Immature natural killer cell (primary cell): ENCODE measurements at regions not wholly inside any gene's neighbourhood (a gene's known extent, or its start where the extent isn't known, plus 50 kb on each side); places are given as distances from the start of the nearest gene placed in this dataset.

Source experiments
- DNase-seq, 3 donors: peaks; one replicate each; pipeline ENCODE4 v3.0.0; 2022; ENCODE audit warnings: mixed read lengths in 1 of 3
- H3K27ac Mint-ChIP-seq, 6 donors: one replicate each; pipeline ENCODE4 v1.8.0; 2020; ENCODE audit warnings: mixed read lengths in 6 of 6, mild to moderate bottlenecking in 5 of 6, inconsistent platforms in 4 of 6, moderate library complexity in 3 of 6
- H3K27me3 Mint-ChIP-seq, 3 donors: one replicate each; pipeline ENCODE4 v1.8.0; 2020 to 2021; ENCODE audit warnings: low read depth in 3 of 3, mild to moderate bottlenecking in 3 of 3, mixed read lengths in 3 of 3, moderate library complexity in 3 of 3, inconsistent platforms in 1 of 3
- H3K36me3 Mint-ChIP-seq, 3 donors: one replicate each; pipeline ENCODE4 v1.8.0; 2020; ENCODE audit warnings: mixed read lengths in 3 of 3, inconsistent platforms in 2 of 3, mild to moderate bottlenecking in 2 of 3
- H3K4me1 Mint-ChIP-seq, 2 donors: one replicate each; pipeline ENCODE4 v1.8.0; 2020; ENCODE audit warnings: inconsistent platforms in 2 of 2, mild to moderate bottlenecking in 2 of 2, mixed read lengths in 2 of 2, moderate library complexity in 1 of 2
- H3K4me3 Mint-ChIP-seq, 5 donors: one replicate each; pipeline ENCODE4 v1.8.0; 2020; ENCODE audit warnings: mild to moderate bottlenecking in 5 of 5, mixed read lengths in 5 of 5, inconsistent platforms in 3 of 5, moderate library complexity in 3 of 5
- H3K9me3 Mint-ChIP-seq, 6 donors: one replicate each; pipeline ENCODE4 v1.8.0; 2020; ENCODE audit warnings: mild to moderate bottlenecking in 6 of 6, mixed read lengths in 6 of 6, inconsistent platforms in 4 of 6, moderate library complexity in 3 of 6

DNA sequence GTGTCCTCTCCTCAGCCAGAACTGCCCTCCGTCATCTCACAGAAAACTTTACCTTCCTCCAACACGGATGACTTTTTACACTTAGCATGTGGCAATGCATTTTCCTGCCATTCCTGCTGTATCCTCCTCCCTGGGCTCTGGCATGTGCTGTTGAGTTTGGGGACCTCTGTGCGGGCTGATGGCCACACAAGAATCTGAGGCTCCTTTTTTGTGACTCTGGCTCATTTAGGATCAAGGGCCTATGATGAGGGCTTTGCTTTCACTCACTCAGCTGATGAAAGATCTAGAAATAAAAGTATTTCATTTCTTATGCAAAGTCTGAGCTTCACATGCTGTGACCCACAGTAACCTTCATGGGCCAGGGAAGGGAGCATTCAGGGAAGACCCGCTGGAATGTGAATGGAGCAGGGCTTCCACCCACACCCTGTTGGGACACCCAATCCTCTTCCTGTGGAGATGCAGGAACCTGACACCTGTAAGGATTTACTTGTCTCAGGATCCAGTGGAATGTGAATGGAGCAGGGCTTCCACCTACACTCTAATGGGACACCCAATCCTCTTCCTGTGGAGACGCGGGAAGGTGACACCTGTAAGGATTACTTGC, 500.3 kb upstream of the MKI67 start:
- Mint-ChIP-seq H3K9me3 (no peaks in the 10 kb centered on the region), H3K4me1 (no peaks in the 10 kb centered on the region), H3K27me3 (peaks cover 6 to 11% (median 6%) of the 10 kb centered on the region in 3 donors), H3K4me3 (no peak overlapping the region), H3K27ac (no peak overlapping the region), H3K36me3 (no peaks in the 10 kb centered on the region)
- DNase-seq, result no peak

DNA sequence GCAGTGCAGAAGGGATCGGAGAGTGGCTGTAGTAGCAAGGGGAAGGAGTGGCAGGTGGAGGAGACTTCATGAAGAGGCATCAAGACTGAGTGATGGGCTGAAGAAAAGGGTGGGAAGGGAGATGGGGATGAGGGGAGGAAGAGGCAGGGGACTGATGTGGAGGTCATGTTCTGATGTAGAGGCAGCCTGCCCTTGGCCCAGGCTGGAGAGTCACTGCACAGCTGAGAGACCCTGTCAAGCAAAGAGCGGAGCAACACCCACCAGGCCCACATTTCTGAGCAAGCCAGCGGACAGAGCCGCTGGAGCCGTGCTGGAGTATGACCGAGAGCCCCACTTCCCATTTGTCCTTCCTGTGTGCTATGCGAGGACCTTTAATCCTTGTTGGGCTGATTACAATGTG, 501.6 kb upstream of the MKI67 start:
- Mint-ChIP-seq H3K27ac (no peak overlapping the region), H3K36me3 (no peaks in the 10 kb centered on the region)

DNA sequence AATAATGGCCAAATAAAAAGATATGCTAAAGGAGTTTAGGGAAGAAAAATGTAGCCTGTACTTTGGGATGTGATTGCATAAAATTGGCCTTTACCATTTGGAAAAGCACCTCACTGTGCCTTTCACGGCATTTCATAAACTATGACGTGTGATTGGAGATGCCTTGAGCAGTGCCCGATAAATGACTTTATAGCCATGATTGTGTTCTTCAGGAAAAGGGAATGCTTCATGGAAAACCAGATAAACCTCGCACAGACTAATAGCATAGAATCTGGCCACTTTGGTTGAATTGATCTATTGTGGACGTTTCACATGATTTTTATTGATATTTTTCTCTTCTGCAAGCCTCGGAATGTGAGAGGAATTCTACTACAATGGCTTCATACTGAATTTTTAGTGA, 502.0 kb upstream of the MKI67 start:
- Mint-ChIP-seq H3K9me3 (no peaks in the 10 kb centered on the region), H3K27ac (no peak overlapping the region), H3K4me3 (no peak overlapping the region), H3K27me3 (peaks cover 4 to 6% (median 6%) of the 10 kb centered on the region in 3 donors), H3K4me1 (no peaks in the 10 kb centered on the region), H3K36me3 (no peaks in the 10 kb centered on the region)
- DNase-seq, result no peak

More for the DNA sequence above, 501.6 kb upstream of the MKI67 start:
- Mint-ChIP-seq H3K4me3 (no peak overlapping the region), H3K9me3 (no peaks in the 10 kb centered on the region), H3K27me3 (peaks cover 4 to 6% (median 6%) of the 10 kb centered on the region in 3 donors), H3K4me1 (no peaks in the 10 kb centered on the region)
- DNase-seq, result no peak

DNA sequence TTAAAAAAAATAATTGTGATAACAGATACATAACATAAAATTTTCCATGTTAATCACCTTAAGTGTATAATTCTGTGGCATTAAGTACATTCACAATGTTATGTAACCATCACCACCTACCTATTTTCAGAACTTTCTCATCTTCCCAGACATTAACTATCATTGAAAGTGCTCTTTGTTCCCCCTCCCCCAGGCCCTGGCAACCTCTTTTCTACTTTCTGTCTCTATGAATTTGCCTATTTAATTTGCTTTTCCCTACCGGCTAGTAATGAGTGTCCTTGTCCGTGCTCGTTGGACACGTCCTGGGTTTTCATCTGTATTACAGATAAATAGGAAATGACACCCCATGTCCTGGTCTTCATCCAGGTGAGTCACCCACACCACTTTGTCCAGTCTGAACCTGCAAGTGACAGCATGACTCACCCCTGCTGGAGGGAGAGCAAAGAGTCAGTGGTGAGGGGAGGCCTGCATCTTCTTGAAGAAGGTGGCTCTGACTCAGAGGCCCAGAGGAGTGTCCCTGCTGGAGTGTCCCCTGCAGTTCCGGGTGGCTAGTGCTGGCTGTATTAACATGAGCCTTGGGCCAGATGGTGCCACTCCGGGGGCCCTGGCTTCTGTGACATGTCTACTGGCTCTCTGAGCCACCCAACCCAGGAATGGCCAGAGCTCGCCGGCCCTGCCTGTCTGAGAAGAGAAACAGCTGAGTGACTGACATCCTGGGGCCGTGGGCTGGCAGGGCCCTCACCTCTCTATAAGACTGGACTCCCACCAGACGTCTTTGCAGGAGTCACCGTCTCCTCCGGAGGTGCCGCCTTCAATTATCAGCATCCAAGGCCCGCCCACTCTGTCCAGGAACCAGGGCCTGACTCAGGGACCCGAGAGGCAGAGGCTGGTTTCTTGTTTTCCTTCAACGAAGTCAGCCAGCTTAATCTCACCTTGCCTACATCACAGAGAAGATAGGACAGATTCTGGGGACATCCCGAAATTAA, 503.2 kb upstream of the MKI67 start:
- no peaks in the 10 kb centered on the region for H3K36me3 Mint-ChIP-seq
- peaks cover 4 to 7% (median 6%) of the 10 kb centered on the region in 3 donors for H3K27me3 Mint-ChIP-seq
- H3K4me3 Mint-ChIP-seq, result no peak overlapping the region
- H3K4me1 Mint-ChIP-seq, result no peaks in the 10 kb centered on the region
- no peak for DNase-seq
- no peak overlapping the region for H3K27ac Mint-ChIP-seq
- no peaks in the 10 kb centered on the region for H3K9me3 Mint-ChIP-seq

DNA sequence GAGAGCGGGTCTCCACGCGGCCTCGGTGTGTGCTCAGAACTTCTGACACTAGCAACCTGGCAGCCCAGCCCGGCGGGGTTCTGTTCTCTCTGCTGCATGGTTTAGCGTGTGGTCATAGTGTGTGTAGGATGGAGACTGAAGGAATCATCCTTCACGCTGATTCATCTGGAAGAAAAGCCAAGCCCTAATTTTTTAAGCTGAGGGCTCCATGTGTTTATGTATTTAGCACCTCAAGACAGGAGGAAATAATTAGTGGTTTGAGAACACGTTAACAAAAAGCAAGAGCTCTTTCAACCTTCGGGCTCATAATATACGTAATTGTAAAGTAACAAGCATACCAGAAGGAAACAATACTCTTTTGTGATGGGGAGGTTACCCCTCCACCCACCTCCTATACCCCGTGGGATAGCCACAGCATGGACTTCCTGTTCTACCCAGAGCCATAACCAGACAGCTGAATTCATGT, 504.6 kb upstream of the MKI67 start:
- H3K36me3 Mint-ChIP-seq, result no peaks in the 10 kb centered on the region
- H3K27me3 Mint-ChIP-seq, result peaks cover 4 to 9% (median 7%) of the 10 kb centered on the region in 3 donors
- H3K4me1 Mint-ChIP-seq, result no peaks in the 10 kb centered on the region
- DNase-seq, result no peak
- no peak overlapping the region for H3K4me3 Mint-ChIP-seq
- no peaks in the 10 kb centered on the region for H3K9me3 Mint-ChIP-seq
- H3K27ac Mint-ChIP-seq, result no peak overlapping the region

DNA sequence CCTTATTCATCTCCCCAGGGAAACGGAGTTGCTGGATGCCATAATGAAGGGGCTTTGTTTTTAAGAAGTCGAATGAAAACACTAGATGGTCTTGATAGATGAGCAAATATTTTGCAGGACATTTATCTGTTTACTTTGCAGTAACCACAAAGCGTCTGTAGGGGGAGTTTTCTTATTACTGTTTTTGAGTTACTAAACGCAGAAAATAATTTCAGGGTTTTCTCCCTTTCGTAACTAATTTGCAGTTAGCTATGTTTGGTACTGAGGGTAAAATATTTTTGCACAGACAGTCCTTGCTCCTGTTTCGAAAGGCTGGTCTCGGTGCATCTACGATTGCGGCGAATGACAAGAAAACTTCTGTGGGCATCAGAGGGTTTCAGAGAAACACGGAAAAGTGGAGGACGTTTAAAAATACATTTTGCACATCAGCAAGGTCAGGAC, 505.6 kb upstream of the MKI67 start:
- Mint-ChIP-seq H3K27ac (no peak overlapping the region), H3K4me1 (no peaks in the 10 kb centered on the region), H3K36me3 (no peaks in the 10 kb centered on the region), H3K4me3 (no peak overlapping the region), H3K9me3 (no peaks in the 10 kb centered on the region), H3K27me3 (peaks cover 4 to 7% (median 5%) of the 10 kb centered on the region in 3 donors)
- no peak for DNase-seq

DNA sequence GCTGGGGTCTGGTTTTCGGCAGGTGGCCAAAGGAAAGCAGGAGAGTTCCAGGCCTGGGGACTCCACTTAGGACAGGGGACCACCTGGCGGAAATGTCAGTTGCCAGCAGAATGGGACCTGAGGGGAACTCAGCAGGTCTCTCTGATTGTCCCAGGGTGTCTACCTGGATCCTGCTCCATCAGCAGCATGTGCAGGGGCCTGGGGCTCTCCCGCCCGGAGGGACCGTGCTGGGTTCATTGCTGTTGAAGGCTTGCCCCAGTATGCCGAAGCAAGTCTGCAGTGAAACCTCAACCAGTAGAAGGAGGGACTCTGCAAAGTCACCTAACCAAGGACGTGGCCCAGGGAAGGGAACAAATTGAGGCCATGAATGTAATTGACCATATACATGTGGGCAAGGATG, 506.5 kb upstream of the MKI67 start:
- H3K36me3 Mint-ChIP-seq, result no peaks in the 10 kb centered on the region
- H3K4me3 Mint-ChIP-seq, result no peak overlapping the region
- no peak overlapping the region for H3K27ac Mint-ChIP-seq
- H3K9me3 Mint-ChIP-seq, result no peaks in the 10 kb centered on the region
- peaks cover 2 to 5% (median 4%) of the 10 kb centered on the region in 3 donors for H3K27me3 Mint-ChIP-seq
- DNase-seq, result no peak
- no peaks in the 10 kb centered on the region for H3K4me1 Mint-ChIP-seq

DNA sequence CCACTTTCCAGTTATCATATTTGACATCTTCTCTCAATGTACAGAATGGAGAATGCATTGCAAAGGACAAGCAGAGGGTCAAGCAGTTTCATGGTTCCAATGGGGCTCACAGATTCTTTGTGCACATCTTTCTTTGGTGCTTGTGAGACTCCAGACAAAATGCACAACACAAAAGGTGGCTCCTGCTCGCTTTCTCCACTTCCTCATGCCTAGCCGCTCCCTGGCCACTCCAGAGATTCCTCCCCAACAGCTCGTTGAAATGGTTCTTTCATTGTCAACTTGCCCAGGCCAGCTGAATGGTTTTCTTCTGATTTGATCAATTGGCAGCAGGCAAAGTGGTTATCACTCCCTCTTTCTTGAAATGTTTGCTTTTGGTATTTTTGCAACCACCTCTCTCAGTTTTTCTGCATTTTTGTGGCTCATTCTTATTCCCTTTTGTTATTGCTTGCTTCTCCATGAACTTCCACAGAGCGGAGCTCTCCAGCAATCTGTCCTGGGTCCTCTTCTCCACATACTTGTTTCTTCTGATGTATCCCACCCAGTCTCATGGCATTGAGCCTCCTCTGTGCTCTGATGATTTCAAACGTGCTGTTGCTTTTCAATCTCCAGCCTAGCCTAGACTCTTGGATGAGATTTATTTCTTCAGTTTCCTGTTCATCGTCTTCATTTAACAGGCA, 507.8 kb upstream of the MKI67 start:
- no peaks in the 10 kb centered on the region for H3K36me3 Mint-ChIP-seq
- H3K27ac Mint-ChIP-seq, result no peak overlapping the region
- peaks cover 2 to 4% (median 3%) of the 10 kb centered on the region in 3 donors for H3K27me3 Mint-ChIP-seq
- no peaks in the 10 kb centered on the region for H3K4me1 Mint-ChIP-seq
- H3K4me3 Mint-ChIP-seq, result no peak overlapping the region
- H3K9me3 Mint-ChIP-seq, result no peaks in the 10 kb centered on the region
- DNase-seq, result no peak

DNA sequence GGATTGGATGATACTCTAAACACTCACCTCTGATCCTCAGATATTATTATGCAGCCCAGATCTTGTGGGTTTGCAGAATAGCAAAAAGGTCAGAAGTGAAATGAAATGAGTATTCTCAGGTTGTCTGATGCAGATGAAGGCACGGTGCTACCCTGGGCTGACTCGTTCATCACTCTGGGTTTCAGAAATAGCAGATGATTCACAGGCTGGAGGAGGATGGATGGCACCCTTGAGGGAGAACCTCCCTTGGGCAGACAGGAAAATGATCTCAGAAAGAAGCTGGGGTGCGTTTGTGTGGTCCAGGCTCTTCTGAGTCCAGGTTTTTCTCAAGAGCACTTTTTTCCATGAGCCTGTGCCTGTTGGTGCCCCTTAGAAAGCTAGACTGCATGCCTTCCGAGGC, 515.8 kb upstream of the MKI67 start:
- Mint-ChIP-seq H3K9me3 (no peaks in the 10 kb centered on the region), H3K27me3 (peaks cover 5 to 7% (median 7%) of the 10 kb centered on the region in 3 donors), H3K36me3 (no peaks in the 10 kb centered on the region), H3K4me1 (no peaks in the 10 kb centered on the region), H3K27ac (no peak overlapping the region), H3K4me3 (no peak overlapping the region)
- DNase-seq, result no peak

DNA sequence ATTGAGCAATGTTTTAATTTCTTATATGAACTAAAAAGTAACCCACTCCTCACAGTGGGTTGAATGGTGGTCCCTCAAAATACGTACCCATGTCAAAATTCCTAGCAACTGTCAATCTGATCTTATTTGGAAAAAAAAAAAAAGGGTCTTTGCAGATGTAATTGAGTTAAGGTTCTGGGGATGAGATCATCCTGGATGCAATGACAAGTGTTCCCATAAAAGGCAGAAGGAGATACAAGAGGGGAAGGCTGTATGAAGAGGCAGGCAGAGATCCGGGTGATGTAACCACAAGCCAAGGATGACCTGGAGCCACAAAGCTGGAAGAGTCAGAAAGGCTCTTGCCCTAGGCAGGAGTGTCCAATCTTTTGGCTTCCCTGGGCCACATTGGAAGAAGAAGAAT, 516.3 kb upstream of the MKI67 start:
- Mint-ChIP-seq H3K9me3 (no peaks in the 10 kb centered on the region), H3K4me3 (no peak overlapping the region), H3K36me3 (no peaks in the 10 kb centered on the region), H3K27me3 (peaks cover 5 to 8% (median 7%) of the 10 kb centered on the region in 3 donors), H3K4me1 (no peaks in the 10 kb centered on the region), H3K27ac (no peak overlapping the region)
- DNase-seq, result no peak

DNA sequence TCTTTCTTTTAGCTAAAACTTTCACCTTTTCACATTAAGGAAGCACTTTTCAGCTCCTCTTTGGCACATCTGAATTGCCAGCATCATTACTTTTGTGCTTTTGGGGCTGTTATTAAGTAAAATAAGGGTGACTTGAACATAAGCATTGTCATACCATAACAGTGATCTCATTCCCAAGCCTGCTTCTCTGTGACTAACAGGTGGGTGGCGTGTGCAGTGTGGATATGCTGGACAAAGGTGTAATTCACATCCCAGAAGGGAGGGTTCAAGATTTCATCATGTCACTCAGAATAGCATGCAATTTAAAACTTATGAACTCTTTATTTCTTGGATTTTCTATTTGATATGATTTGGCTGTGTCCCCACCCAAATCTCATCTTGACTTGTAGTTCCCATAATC, 517.4 kb upstream of the MKI67 start:
- no peak overlapping the region for H3K4me3 Mint-ChIP-seq
- no peaks in the 10 kb centered on the region for H3K36me3 Mint-ChIP-seq
- H3K27ac Mint-ChIP-seq, result no peak overlapping the region
- H3K4me1 Mint-ChIP-seq, result no peaks in the 10 kb centered on the region
- H3K27me3 Mint-ChIP-seq, result peaks cover 5 to 9% (median 7%) of the 10 kb centered on the region in 3 donors
- no peaks in the 10 kb centered on the region for H3K9me3 Mint-ChIP-seq
- no peak for DNase-seq

DNA sequence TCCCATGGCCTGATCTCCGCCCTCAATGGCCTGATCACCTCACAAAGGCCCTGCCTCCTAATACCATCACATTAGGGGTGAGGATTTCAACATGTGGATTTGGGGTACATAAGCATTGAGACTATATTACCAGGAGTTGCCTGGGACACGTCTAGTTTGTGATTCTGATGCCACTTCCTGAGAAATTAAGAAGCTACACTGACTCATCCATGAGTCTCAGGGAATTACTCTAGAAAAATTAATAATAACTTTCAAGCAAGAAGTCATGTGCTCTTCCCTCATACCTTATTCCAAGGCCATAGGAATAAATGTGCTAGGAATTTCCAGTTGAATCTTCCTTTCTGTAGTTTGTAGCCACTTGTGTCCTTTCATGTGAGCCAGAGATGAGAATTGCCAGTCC, 519.3 kb upstream of the MKI67 start:
- H3K4me1 Mint-ChIP-seq, result no peaks in the 10 kb centered on the region
- H3K9me3 Mint-ChIP-seq, result no peaks in the 10 kb centered on the region
- peaks cover 7 to 8% (median 7%) of the 10 kb centered on the region in 3 donors for H3K27me3 Mint-ChIP-seq
- H3K36me3 Mint-ChIP-seq, result no peaks in the 10 kb centered on the region
- H3K4me3 Mint-ChIP-seq, result no peak overlapping the region
- DNase-seq, result no peak
- H3K27ac Mint-ChIP-seq, result no peak overlapping the region

DNA sequence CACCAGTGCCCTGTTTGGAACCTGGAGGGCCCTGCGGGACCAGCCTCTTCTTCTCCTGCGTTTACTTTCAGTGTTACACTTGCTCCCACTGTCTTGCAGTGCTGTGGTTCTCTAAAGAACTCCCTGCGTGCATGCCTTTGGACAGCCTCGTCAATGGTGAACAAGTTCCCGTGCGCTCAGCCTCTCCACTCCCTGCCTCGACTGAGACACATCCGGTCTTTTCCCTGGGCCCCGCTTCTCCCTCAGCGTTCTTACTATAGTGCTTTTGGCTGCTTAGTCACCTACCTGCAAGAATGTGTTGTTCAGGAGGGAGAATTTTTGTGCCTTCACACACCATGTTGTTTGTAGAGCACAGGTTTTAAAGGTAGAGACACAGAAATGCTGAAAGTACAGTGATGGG, 520.7 kb upstream of the MKI67 start:
- peaks cover 5 to 8% (median 7%) of the 10 kb centered on the region in 3 donors for H3K27me3 Mint-ChIP-seq
- DNase-seq, result no peak
- no peaks in the 10 kb centered on the region for H3K9me3 Mint-ChIP-seq
- no peaks in the 10 kb centered on the region for H3K4me1 Mint-ChIP-seq
- no peak overlapping the region for H3K4me3 Mint-ChIP-seq
- H3K27ac Mint-ChIP-seq, result no peak overlapping the region
- no peaks in the 10 kb centered on the region for H3K36me3 Mint-ChIP-seq

DNA sequence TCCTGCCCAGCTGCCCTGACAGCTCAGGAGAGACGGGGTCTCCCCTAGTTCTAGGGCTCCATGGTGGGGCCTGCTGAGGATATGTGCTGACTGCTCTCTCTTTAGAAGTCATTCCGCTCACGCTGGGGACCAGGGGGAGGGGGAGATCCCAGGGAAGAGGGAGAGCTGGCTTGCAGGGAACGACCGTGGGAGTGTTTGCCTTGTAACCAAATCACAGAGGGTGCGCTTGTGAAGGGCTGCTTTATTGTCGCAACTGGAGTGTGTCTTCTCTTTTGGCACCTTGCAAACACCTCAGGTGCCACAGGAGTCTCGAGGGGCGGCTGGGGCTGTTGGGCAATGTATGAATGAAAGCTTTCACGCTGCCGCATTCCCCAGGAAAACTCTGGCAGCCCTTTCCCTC, 531.3 kb upstream of the MKI67 start:
- no peak overlapping the region for H3K27ac Mint-ChIP-seq
- no peak overlapping the region for H3K4me3 Mint-ChIP-seq
- DNase-seq, result no peak
- no peaks in the 10 kb centered on the region for H3K9me3 Mint-ChIP-seq
- H3K27me3 Mint-ChIP-seq, result peaks cover 0 to 11% (median 6%) of the 10 kb centered on the region in 3 donors
- H3K36me3 Mint-ChIP-seq, result no peaks in the 10 kb centered on the region
- H3K4me1 Mint-ChIP-seq, result no peaks in the 10 kb centered on the region
